Fibroblast of skin of left quadriceps (primary cell): ENCODE measurements at regions not wholly inside any gene's neighbourhood (a gene's known extent, or its start where the extent isn't known, plus 50 kb on each side); places are given as distances from the start of the nearest gene placed in this dataset.
A peak's percentile ranks its signal among the peaks of the same experiment; 100 is the strongest.

Experiments
- DNase-seq, 2 experiments: peaks; one replicate each; pipeline ENCODE4 v3.0.0-alpha.2; 2013; ENCODE audit warnings: low read depth in 2 of 2

- no peak for DNase-seq
Observed at GRCh38 chr10:21095073-21095472, 198.0 kb upstream of the NEBL start.

GRCh38 chr10:21092683-21093524, 195.8 kb upstream of the NEBL start:
- no peak for DNase-seq

GRCh38 chr10:21090609-21091082, 193.5 kb upstream of the NEBL start:
- DNase-seq: no peak

DNA sequence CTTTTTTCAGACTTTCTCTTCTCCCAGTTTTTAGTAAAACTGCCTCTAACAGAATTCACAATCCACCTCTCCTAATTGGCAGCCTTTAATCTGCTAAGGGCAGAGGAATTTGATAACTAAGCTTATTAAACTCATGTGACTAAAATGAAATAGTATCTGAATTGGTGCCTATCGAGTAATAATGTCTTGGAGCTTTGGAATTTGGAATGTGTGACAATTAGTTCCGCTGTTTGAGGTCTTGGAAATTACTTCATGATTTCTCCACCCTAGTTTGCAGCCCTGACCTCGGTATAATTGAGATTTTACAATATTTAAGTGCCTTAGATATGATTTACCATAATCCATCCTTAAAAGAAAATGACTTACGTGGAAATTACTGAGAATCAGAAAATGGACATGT, 190.4 kb upstream of the NEBL start:
- no peak for DNase-seq

DNA sequence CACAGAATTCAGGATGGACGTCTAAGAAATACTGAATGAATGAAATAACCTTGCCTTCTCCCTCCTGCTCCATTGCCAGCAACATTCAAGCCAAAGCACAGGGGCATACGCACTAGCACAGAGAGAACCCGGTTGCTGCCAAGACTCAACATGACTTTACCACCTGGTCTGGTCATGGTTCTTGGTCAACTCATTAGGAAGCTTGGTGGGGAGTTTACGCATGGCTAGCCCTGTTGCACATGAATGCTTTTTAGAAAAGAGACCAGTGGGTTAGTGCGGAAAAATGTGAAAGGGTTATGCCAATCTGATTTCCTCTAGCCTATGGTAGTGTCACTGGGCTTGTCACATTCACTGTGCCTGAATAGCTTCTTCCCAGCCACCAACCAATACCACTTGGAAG, 187.6 kb upstream of the NEBL start:
- no peak for DNase-seq

- no peak for DNase-seq
Observed at GRCh38 chr10:21083861-21084260, 186.8 kb upstream of the NEBL start.

GRCh38 chr10:21082206-21082605, 185.1 kb upstream of the NEBL start:
- DNase-seq: no peak

GRCh38 chr10:21080261-21080660, 183.2 kb upstream of the NEBL start:
- DNase-seq: peak in 1 of 2 experiments; percentile 44

- no peak for DNase-seq
Observed at GRCh38 chr10:21079330-21079658, 182.2 kb upstream of the NEBL start.

DNA sequence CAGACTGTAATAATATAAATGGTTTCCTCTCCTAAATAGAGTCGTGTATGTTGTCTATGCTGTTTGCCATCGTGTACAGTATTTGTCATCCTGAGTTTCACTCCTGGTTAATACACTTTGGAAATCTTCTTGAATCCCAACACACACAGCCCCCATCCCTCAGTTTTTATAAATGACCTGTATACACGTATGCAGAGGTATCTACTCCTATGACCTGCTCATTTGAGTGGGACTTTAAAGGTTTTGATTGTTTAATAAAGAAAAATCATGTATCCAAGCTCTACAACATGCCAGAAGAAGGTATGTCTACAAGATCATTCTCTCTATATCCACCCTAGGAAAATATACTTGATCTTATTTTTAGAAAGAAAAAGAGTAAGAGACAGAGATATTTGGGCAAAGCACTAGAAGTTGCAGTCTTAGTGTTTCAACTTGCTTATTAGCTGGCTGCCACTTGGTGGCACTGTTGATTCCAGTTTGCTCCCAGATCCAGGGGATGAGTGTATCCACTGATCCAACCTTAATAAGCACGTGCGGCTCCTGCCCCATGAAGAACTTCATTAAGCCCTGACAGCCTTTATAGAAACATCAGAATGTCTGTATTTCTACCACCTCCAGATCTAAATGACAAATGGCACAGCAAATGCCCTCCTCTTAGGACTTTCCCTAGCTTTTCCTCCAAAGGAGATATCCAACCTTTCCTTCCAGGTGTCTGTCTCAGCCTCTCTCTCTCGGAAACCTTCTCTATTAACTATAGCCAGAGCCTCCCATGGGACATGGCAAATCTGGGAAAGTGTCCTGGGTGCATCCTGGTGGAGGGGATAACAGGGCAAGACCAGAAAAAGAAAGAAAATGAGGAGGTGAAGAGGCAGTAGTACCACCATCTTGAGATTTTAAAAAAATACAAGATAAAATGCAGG, 181.6 kb upstream of the NEBL start:
- peak; percentile 40 to 48 for DNase-seq

DNA sequence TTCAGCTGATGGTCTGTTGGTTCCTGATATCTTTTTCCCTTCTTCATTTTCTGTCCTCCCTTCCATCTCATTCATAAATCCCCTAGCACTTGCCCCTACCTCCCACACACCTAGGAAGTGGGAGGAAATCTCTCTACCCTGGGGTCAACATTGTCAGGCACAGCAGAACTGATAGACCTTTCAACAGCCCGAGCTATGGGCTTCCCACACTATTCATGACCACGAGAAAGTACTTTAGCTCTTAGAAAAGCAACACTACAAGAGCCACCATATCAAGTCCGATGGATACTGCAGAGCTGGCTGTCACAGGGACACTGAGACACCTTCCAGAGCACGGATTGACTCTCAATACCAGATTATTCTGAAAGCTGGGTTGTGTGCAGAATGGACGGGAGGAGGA, 180.6 kb upstream of the NEBL start:
- DNase-seq: no peak

DNA sequence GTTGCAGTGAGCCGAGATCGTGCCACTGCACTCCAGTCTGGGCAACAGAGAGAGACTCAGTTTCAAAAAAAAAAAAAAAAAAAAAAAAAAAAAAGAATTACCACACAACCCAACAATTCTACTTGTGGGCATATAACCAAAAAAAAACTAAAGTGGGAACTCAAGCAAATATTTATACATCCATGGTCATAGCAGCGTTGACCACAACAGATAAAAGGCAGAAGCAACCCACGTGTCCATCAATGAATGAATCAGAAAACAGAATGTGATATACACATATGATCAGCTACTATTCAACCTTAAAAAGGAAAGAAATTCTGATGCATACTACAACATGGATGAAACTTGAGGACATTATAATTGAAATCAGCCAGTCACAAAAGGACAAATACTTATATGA, 179.3 kb upstream of the NEBL start:
- no peak for DNase-seq

DNA sequence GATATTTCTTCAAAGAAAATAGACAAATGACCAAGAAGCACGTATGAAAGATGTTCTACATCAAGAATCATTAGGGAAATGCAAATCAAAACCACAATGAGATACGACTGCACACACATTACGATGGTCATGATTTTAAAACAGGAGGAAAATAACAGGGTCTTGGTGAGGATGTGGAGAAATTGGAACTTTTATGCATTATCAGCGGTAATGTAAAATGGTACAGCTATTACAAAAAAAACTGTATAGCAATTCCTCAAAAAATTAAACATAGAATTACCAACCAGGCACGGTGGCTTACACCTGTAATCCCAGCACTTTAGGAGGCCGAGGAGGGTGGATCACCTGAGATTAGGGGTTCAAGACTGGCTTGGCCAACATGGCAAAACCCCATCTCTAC, 178.8 kb upstream of the NEBL start:
- no peak for DNase-seq

DNA sequence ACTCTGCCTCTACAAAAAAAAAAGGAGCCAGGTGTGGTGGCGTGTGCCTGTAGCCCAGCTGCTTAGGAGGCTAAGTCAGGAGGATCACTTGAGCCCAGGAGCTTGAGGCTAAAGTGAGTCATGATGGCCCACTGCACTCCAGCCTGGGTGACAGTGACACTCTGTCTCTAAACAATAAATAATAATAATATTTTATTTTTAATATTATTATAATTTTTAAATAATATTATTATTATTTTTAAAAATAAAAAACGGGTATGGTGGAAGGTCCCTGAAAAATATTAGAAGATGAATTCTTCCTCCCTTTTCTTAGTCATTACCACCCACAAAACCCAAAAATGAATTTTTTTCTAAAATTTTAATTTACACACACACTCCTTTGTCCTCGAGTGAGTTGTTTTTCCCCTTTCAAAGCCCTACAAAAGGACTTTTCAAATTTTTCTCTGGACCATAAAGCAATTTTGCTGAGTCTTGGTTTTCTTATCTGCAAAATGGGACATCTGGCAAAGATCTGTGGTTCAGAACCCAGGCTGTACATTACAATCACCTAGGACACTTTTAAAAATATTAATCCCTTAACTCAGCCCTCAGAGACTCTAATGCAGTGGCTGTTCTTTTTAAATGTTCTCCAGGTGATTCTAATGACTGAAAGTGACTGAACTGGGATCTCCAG, 174.0 kb upstream of the NEBL start:
- no peak for DNase-seq

DNA sequence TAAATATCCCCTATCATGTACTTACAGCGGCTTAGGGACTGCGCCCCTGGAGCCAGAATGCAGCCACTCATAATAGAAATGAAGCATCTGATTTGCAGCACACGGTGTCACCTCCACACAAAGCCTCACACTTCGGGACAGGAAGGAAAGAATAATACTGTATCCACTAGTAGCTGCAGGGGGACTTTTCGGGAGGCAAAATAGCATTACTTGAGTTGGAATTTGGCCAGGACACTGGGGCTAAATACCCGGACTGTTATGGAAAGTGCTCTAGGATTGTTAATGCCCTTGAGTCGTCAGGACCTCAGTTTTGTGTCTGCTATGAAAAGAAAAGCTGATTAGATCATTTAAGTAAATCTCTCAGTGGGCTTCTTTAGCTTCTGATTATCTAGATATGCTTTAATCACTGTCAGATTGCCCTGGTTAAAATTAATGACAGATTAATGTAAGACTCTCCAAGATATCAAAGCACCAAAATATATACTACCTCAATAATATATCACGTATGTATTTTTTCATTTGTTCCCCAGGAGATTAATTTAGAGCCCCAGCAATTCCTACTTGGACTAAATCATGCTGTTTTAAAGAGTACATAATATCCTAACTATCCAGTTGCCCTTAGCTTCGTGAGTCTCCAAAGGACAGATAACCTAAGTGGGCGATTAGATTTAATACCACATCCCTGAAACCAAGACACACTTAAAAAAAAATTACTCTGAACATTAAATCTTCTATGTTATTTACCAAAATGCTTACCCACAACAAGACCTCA, 173.0 kb upstream of the NEBL start:
- no peak for DNase-seq

GRCh38 chr10:21069278-21069677, 172.2 kb upstream of the NEBL start:
- no peak for DNase-seq

DNA sequence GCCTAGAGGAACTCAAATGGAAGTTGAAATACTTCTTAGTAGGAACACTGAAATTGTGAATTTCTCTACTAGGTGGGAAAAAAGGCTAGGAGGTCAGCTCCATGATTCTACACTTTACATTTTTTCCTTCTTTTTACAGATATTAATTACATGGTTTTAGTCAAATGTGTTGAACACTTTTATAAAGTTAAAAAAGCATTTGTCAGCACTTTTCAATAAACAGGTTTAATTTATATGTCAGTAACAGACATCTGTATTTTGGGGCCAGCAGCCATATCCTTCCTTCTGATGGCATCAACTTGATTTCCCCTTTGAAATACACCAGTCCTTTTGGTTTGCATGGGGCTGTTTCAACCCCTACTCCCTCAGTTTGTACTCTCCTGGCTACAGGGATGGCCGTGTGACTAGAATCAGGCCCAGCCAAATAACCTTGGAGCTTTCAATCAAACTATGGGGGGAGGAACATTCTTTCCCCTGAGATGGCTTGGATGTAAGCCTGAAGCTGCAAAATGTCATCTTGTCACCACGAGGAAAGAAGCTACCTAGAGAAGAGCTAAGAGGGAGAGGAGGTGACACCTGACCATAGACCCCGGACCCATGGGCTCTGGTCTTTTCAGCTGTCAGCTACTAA, 171.0 kb upstream of the NEBL start:
- DNase-seq: no peak

- no peak for DNase-seq
Observed at GRCh38 chr10:21065621-21066248, 168.6 kb upstream of the NEBL start.

DNA sequence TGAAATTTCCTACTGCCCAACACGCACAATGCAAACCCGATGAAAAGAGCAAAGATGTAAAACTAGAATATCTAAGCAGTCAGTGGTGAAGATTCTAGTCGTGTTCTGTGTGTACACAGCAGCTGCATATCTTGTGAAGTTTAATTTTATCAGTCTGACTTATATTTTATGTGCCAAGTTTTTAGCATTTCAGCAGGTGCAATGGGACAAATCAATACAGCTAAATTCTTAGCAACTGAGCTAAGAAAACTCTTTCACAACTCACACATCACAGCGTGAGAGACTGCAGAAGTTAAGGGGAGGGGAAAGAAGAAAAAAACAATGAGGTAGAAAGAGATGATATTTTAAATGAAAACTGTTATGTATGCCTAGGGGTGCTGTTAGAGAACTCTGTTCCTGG, 164.9 kb upstream of the NEBL start:
- DNase-seq: no peak

DNA sequence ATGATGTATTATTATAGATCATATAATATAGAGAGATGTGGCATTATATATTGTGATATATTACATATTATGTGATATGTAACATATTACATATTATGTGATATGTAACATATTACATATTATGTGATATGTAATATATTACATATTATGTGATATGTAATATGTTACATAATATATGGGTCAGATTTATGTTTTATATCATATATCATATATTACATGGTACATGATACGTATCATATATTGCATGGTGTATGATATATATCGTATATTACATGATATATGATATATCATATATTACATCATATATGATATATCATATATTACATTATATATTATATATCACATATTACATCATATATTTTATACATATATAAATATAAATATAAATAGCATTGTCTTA, 164.1 kb upstream of the NEBL start:
- DNase-seq: no peak

DNA sequence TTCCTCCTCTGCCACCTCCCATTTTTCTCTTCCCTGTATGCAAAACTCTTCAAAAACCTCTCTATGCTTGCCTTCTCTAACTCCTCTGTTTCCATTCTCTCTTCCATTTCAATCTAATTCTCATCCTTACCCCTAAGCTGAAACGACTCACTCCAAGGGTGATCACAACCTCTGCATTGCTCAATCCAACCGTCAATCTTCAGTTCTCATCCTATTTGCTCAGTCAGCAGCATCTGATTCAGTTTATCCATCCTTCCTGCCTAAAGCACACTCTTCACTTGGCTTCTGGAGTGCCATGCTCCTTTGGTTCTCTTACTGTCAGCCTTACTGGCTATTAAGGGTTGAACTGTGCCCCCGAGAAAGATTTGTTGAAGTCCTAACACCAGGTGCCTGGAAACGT, 163.5 kb upstream of the NEBL start:
- DNase-seq: no peak
